Prostate gland (tissue), 2 donors: ENCODE measurements at regions not wholly inside any gene's neighbourhood (a gene's known extent, or its start where the extent isn't known, plus 50 kb on each side); places are given as distances from the start of the nearest gene placed in this dataset.

ENCODE experiments used
- DNase-seq: peaks from one replicate; pipeline ENCODE4 v3.0.0-alpha.2; 2019; ENCODE audit warnings: low spot score
- H3K27ac ChIP-seq, 2 donors: fragments of 200-600 bp; sonication (generic); 2 replicates each; pipeline ENCODE4 v1.5.1; 2017 to 2019
- H3K27me3 ChIP-seq: fragments of 200-600 bp; sonication (generic); replicated peaks from 2 replicates; pipeline ENCODE4 v1.5.1; 2019; ENCODE audit not compliant: insufficient read depth
- H3K36me3 ChIP-seq, 2 donors: fragments of 200-600 bp; sonication (generic); 1 replicate in 1 of 2; 2 replicates in 1 of 2; pipeline versions ENCODE4 v1.5.1 to v1.8.1; 2017 to 2019
- H3K4me1 ChIP-seq: fragments of 200-600 bp; sonication (generic); replicated peaks from 2 replicates; pipeline ENCODE4 v1.5.1; 2019
- H3K4me3 ChIP-seq, 2 donors: fragments of 200-600 bp; sonication (generic); 2 replicates each; pipeline ENCODE4 v1.5.1; 2017 to 2019
- H3K9me3 ChIP-seq: fragments of 200-600 bp; sonication (generic); 2 replicates; pipeline ENCODE4 v1.5.1; 2017
- POLR2A ChIP-seq: fragments of 450-650 bp; IDR thresholded peaks from one replicate; pipeline ENCODE4 v1.6.1; 2016; ENCODE audit warnings: antibody characterized with exemption, mild to moderate bottlenecking
- POLR2AphosphoS5 ChIP-seq: sonication (generic); formaldehyde crosslinking; IDR thresholded peaks from one replicate; pipeline ENCODE4 v1.6.1; 2017; ENCODE audit warnings: antibody characterized with exemption
- WGBS: methylation state at CpG from one replicate; pipeline ENCODE4 v1.1.5; 2018; 5-methylcytosine and 5-hydroxymethylcytosine counted together
- intact Hi-C: fragments of 100-400 bp; cut with DNase I; formaldehyde crosslinking; loops from one replicate; pipeline ENCODE4 v1.14.2; 2022
- TF ChIP-seq, protein P1 (sequence below), 4 experiments: fragments of 200-600 bp in 2 of 4; fragments of 450-650 bp in 2 of 4; sonication (generic) in 2 of 4; IDR thresholded peaks; 1 replicate in 3 of 4; 2 replicates in 1 of 4; pipeline ENCODE4 v1.5.1; 2016 to 2019; ENCODE audit warnings: antibody characterized with exemption in 4 of 4, mild to moderate bottlenecking in 2 of 4, moderate library complexity in 2 of 4

DNA sequence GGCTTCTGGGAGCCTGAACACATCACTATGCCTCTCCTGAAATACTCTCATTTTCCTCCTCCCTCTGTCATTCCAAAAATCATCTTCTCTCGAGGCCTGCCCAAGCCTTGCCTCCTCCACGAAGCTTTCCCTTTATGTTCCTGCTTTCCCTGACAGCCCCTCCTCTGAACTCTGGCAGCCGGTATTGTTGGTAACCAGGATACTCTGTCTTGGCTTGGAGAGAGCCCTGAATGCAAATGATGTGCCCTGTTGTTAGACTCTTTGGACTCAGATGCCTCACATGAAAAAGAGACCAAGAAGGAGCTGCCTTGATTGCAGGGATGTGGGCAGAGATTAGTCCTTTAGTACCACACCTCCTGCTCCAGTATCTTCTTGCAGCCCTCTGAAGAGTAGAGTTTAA, 138.5 kb upstream of the DLX2 start:
- no peaks in the 10 kb centered on the region for H3K36me3 ChIP-seq

DNA sequence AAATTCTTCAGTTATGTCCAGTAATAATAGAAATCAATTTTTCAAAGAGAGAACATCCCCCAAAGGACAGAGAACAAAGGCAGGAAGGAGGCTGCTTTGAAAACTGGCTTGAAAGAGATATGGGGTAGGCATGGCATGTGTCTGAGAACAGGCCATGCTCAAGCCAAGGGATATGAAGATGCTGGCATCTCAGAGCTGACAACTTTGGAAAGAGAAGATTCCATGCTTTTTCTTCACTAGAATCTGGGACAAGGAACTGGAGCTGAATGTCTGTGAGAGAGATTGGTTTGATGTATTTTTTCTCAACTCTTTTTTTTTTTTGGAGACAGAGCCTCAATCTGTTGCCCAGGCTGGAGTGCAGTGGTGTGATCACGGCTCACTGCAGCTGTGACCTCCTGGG, 139.8 kb upstream of the DLX2 start:
- H3K27ac ChIP-seq, result no peak overlapping the region
- H3K36me3 ChIP-seq, result no peaks in the 10 kb centered on the region
- H3K27me3 ChIP-seq, result no peaks in the 10 kb centered on the region
- H3K4me1 ChIP-seq, result no peaks in the 10 kb centered on the region
- no peak for TF ChIP-seq POLR2AphosphoS5
- no peak for TF ChIP-seq POLR2A
- TF ChIP-seq, protein P1, sequence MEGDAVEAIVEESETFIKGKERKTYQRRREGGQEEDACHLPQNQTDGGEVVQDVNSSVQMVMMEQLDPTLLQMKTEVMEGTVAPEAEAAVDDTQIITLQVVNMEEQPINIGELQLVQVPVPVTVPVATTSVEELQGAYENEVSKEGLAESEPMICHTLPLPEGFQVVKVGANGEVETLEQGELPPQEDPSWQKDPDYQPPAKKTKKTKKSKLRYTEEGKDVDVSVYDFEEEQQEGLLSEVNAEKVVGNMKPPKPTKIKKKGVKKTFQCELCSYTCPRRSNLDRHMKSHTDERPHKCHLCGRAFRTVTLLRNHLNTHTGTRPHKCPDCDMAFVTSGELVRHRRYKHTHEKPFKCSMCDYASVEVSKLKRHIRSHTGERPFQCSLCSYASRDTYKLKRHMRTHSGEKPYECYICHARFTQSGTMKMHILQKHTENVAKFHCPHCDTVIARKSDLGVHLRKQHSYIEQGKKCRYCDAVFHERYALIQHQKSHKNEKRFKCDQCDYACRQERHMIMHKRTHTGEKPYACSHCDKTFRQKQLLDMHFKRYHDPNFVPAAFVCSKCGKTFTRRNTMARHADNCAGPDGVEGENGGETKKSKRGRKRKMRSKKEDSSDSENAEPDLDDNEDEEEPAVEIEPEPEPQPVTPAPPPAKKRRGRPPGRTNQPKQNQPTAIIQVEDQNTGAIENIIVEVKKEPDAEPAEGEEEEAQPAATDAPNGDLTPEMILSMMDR (IDR thresholded peaks at IDR 0.05), result no peak
- no peaks in the 10 kb centered on the region for H3K9me3 ChIP-seq
- 75% methylated on average over 1 of the region's 1 CpG for WGBS
- intact Hi-C loops, result no loop called here
- DNase-seq, result no peak
- H3K4me3 ChIP-seq, result no peak overlapping the region

More for the DNA sequence above, 138.5 kb upstream of the DLX2 start:
- WGBS, result 58% methylated on average over 3 of the region's 3 CpGs
- Histone ChIP-seq H3K9me3 (no peaks in the 10 kb centered on the region), H3K27me3 (no peaks in the 10 kb centered on the region), H3K4me1 (no peaks in the 10 kb centered on the region), H3K4me3 (no peak overlapping the region), H3K27ac (no peak overlapping the region)
- TF ChIP-seq POLR2AphosphoS5, result no peak
- TF ChIP-seq POLR2A, result no peak
- TF ChIP-seq, protein P1 (IDR thresholded peaks at IDR 0.05), result no peak
- intact Hi-C loops, result no loop called here
- DNase-seq, result no peak

DNA sequence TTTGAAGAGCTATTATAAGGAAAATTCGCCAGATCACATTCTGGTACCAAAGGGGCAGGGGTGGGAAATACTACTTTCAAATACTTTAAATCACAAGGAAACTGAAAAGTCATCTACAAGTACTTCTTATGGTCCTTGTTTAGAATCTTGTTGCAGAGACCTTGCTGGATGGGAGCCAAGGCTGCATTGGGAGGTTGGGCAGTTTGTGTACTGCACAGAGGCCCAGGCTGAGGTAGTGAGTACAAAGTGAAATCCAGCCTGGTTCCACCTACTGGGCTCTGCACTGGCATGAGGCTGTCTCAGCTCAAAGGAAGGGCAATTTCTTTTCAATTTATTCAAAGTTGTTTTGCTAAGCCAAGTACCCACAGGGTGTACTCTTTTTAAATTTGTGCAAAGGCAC, 140.3 kb upstream of the DLX2 start:
- no peak for DNase-seq
- TF ChIP-seq POLR2A, result no peak
- no peak for TF ChIP-seq POLR2AphosphoS5
- TF ChIP-seq, protein P1 (IDR thresholded peaks at IDR 0.05), result no peak

DNA sequence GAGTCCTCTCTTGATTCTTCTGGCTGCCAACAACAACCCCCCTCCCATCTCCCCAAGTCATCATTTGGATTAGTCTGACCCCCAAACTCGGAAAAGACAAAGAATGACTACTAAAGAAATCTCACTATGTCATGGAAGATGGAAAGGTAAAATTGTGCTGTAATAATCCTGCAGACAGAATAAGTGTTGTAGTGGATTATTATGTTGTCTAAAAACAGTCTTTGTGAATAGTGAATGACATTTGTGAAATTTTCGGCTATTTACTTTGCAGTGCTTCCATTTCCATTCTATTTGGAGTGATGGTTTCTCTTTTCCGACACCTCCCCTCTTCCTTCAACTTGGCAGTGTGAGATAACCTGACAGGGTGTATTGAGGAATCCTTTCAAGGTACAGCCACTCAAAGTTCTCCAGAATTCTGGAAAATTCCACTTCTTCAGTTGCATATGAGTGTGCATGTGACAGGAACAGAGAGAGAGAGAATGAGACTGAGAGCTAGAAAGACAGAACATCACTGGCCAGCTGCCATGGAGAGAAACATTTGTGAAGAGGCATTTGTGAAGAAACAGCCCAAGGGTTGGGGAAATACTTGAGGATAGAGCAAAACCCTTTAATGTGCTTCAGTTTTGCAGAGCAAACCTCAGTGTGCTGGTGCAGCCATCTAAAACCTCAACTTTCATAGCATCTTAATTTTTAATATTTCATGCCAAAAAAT, 141.9 kb upstream of the DLX2 start:
- WGBS, result 89% methylated on average over 3 of the region's 3 CpGs
- TF ChIP-seq POLR2A (no peak), POLR2AphosphoS5 (no peak)
- TF ChIP-seq, protein P1 (IDR thresholded peaks at IDR 0.05), result no peak
- no peaks in the 10 kb centered on the region for H3K36me3 ChIP-seq
- H3K4me3 ChIP-seq, result no peak overlapping the region
- no peaks in the 10 kb centered on the region for H3K9me3 ChIP-seq
- DNase-seq, result no peak
- H3K27me3 ChIP-seq, result no peaks in the 10 kb centered on the region
- no peaks in the 10 kb centered on the region for H3K4me1 ChIP-seq
- no peak overlapping the region for H3K27ac ChIP-seq
- intact Hi-C loops, result no loop called here

More for the DNA sequence above, 140.3 kb upstream of the DLX2 start:
- Histone ChIP-seq H3K9me3 (no peaks in the 10 kb centered on the region), H3K36me3 (no peaks in the 10 kb centered on the region), H3K27me3 (no peaks in the 10 kb centered on the region), H3K4me3 (no peak overlapping the region), H3K27ac (no peak overlapping the region), H3K4me1 (no peaks in the 10 kb centered on the region)
- intact Hi-C loops, result no loop called here
- WGBS, result 92% methylated on average over 1 of the region's 1 CpG

DNA sequence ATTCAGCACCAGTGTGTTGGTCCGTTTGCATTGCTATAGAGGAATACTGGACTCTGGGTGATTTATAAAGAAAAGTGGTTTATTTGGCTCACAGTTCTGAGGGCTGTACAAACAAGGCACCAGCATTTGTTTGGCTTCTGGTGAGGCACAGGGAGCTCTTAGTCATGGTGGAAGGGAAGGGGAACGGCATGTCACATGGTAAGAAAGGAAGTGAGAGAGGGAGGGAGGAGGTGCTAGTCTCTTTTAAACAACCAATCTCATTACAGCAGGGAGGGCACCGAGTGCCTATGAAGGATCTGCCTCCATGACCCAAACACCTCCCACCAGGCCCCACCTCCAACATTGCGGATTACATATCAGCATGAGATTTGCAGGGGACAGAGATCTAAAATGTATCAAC, 143.9 kb upstream of the DLX2 start:
- Histone ChIP-seq H3K27me3 (no peaks in the 10 kb centered on the region), H3K4me1 (no peaks in the 10 kb centered on the region), H3K4me3 (no peak overlapping the region), H3K36me3 (no peaks in the 10 kb centered on the region), H3K9me3 (no peaks in the 10 kb centered on the region), H3K27ac (no peak overlapping the region)
- TF ChIP-seq POLR2AphosphoS5 (no peak), POLR2A (no peak)
- TF ChIP-seq, protein P1 (IDR thresholded peaks at IDR 0.05), result no peak
- intact Hi-C loops, result no loop called here
- no peak for DNase-seq
- WGBS, result 61% methylated on average over 4 of the region's 4 CpGs
